TTC549 (cell line): ENCODE measurements at regions not wholly inside any gene's neighbourhood (a gene's known extent, or its start where the extent isn't known, plus 50 kb on each side); places are given as distances from the start of the nearest gene placed in this dataset.

Source experiments
- FAIRE-seq: peaks from 2 replicates; lab custom pipeline; 2012; peaks lifted over from hg19 to GRCh38; lab: Jason Lieb, UNC

DNA sequence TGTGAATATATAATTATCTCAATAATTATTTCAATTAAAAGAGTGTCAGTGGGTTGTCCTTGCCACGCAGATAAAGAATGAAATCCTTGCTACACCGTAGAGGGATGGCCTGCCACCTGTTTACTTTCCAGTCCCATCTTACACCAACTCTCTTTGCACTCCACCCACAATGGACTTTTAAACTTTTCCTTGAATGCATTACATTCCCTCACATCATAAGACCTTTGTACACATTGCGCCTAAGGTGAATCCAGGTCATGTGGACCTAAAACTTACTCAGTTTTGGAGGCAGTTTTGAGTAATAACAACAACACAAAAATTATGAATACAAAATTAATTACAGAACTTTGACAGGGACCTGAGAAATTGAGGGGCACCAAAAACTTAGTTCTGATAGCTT lies 78.7 kb upstream of the PDE5A start:
- no peak for FAIRE-seq

DNA sequence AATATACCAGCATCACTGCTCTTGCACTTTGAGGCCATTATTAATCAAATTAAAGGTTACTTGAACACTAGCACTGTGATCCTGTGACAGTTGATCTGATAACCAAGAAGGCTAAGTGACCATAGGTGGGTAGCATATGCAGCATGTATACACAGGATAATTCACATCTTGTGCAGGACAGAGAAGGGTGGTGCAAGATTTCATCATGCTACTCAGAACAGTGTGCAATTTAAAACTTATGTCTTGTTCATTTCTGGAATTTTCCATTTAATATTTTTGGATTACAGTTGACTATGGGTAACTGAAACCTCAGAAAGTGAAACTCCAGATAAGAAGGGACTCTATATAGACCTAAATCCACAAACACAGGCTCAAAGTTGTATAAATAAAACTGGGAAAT lies 78.2 kb upstream of the PDE5A start:
- no peak for FAIRE-seq

DNA sequence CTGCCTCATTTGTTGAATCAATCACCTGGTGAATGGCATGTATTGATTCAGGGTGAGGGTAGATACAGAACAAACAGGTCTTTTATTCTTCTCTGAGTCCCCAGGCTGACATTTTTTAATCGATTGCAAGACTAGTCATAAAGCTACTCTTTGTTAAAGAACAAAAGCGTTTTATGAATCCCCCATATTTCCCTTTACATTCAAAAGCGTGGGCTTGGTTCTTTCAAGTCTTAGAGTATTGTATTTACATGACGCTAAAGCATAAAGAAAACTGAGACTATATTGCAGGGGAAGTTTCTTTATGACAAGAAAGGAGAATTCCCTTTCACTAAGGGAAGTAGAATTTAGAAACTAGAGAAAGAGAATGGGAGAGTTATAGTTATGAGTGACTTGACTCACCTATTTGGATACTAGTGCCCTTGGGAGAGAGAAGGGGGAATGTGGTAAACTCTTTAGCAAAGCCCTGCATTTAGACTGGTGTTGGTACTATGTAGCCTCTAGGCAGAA lies 69.3 kb upstream of the PDE5A start:
- FAIRE-seq = no peak

DNA sequence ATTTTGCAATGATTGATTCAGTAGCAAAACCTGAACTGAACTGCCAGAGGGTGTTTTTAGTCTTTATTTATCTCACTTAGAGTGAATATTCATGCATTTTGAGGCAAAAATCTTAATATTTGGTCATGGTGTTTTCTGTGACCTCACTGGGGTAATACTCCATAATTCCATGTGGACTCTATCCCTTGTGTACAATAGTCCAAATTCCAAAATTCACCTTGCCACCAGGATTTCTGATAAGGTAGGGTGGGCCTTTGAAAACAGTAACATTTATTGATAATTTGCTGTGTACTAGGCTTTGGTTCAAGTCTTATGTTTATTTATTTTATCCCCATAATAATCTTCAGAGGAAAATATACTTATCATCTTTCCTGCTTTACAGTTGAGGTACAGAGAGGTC lies 68.4 kb upstream of the PDE5A start:
- no peak for FAIRE-seq

DNA sequence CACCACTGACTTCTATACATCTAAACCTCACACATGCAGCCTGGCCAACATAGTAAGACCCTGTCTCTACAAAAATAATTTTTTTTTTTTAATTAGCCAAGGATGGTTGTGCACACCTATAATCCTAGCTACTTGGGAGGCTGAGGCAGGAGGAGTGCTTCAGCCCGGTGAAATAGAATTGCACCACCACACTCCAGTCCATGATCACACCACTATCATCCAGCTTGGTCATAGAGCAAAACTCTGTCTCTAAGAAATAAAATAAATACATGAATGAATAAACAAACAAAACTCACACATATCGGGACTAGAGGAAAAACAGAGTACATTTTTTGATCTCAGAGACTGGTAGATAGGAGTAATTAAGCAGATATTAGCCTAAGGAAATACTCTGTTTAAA lies 66.6 kb upstream of the PDE5A start:
- no peak for FAIRE-seq

DNA sequence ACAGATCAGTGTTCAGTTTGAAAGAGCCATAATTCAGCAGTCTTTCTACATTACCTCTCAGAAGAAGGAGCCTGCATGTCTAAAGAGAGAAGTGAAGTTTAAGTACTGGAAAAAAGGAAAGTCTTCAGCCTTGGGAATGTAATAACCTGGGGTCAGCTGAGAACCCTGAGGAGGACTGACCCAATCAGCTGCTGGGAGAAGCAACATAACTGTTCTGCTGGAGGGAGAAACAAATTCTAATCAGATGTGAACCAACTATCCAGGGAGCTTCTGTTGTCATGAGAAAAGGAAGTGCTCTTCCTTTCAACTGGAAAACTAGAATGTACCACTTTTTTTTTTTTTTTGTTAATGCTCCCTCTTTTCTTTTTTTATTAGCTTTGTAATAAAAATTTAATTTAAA lies 64.5 kb upstream of the PDE5A start:
- no peak for FAIRE-seq

DNA sequence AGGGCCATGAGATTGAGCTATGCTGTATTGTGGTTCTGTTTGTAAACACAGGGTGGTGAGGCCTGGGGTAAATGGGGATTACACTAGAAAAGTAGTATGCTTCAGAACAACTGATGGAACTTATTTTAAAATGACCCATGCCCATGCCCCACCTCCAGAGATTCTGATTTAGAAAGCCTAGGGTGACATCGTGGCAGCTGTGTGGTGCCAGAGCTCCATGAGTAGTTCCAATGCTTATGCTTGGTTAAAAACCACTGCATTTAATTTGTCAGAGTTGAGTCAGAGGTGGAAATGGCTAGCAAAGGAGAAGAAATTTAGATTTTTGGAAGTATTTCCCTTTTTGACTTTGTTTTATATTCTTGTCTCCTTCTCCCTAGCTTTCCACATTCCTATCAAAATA lies 63.4 kb upstream of the PDE5A start:
- FAIRE-seq = no peak

DNA sequence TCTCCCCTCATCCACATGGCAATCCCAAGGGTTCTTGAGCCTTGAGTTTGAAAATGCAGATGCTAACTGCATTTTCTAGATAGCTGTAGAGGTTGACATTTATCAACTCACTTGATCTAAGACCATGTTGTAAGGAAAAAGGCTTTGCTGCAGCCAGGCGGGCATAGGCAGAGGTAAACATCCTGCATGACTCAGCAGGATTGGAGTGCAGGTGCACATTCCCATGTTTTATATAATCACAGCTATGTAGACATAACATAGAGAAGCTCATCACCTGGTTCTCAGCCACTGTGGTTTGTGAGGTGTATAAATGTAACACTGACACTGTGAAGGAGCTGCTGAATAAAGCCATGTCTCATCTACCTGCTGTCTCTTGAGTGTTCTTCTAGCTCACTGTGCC lies 62.3 kb upstream of the PDE5A start:
- FAIRE-seq = no peak

DNA sequence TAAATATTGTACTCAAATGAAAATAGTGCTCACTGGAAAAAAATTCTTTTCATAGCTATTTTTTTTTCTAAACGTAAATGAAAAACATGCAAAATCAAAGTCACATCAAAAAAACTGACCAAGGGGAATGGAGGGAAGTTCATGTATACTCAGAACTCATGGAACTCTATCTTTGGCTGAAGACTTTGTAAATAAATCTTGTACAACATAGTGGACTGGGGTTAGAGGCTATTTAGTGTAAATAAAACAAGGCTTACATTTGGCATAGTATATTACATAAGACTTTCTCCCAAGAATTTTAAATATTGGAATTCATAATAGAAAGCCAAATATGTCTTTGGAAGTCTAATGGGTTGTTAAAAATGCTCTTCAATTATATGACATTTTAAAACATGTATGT lies 59.8 kb upstream of the PDE5A start:
- FAIRE-seq = no peak

DNA sequence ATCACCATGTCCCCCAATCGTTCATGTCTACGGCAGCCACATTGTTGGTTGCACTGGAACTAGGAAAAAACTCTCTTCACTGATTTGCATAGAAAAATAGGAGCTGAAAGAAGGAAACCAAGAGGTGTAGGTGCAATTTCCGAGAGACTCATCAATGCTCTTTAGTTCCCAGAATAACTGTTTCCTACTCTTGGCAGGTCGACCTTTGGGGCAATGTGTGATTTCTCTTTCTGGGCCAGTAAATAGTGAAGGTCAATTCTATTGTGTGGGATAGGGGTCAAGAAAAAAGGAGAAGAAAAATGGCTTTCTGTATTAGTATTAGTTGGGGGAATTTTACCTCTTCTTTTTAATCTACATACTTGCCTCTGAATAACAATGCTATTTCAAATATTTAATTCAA lies 55.9 kb upstream of the PDE5A start:
- no peak for FAIRE-seq

DNA sequence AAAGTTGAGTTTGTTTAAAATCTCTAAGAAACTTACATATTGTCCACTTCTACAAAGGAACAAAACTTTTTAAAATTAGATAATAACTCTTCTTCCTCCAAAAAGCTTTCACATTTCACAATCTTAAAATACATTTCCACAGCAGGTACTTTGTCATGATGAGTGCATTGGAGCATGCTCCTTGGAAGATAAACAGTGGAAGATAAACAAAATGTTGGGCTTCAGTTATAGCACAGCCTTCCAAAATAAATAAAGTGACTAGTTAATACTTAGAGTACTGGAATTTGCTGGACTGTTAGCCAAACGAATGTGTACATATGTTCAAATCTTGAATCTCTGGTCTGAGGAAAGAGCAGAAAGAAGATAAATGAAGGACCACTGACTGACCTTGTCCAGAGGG lies 54.9 kb upstream of the PDE5A start:
- no peak for FAIRE-seq

DNA sequence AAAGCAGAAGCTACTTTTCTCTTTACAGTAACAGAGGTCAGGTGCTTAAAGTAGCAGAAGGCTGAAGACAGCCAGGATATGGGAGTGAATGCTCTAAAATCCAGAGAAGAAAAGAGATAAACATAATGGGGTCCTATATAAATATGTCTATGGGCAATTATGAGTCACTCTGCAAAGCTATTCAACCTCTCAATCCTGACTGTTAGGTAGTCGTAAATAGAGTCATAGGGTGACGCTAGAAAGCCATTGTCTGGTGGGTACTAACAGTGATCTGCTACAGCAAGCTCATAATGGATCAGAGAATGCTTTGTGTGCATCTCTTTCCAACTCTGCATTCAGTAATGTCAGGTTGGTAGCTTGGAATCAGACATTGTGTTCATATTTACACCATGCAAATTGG lies 53.5 kb upstream of the PDE5A start:
- no peak for FAIRE-seq

DNA sequence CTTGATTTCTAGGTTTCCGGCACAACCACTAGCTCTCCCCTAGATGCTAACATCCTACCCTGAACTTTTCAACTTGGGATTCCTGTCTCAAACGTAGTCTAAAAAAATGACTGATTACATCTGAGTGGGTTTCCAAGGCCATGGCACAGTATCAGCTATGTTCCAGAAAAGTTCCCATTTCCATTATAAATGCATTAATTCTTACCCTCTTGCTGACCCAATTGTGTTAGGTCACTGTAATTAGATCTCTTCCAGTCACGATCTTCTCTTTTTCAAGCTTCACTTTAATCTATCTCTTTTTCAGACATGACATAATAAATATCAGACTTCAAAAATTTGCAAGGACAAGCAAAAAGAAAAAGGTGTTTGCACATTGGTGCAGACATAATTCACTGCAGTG lies 50.6 kb upstream of the PDE5A start:
- FAIRE-seq = no peak

DNA sequence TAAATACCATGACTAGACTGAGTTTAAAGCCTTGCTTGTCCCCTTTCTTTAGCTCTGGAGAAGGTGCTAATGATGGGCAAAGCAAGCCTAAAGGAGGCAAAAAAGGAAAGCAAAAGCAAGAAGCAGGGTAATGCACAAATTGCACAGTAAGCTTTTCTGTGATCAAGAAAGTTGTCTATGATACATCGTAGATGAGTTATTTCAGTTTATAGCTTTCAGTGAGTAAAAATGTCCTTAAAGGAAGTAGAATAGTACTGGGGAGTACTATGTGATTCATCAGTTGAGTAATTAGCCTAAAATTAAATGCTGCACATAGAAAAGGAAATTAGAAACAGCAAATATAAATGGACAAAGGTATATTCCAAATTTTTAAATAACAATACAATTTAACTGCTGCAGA lies 50.2 kb upstream of the PDE5A start:
- FAIRE-seq = no peak
